Endothelial cell of umbilical vein (primary cell): ENCODE measurements at regions not wholly inside any gene's neighbourhood (a gene's known extent, or its start where the extent isn't known, plus 50 kb on each side); places are given as distances from the start of the nearest gene placed in this dataset.

Source experiments
- BruUV-seq: library from RNA; stranded (reverse); fragments of 400-500 nt; replicated peaks from 2 replicates; lab custom pipeline; 2021; lab: Mats Ljungman, UMichigan
- CTCF ChIA-PET: fragments of 300-600, 350-600 bp; sonication (Branson Sonifier 250); formaldehyde crosslinking; loops from one replicate; lab custom pipeline; 2021; ENCODE audit warnings: antibody characterized with exemption, inconsistent platforms; lab: Charles Lee
- POLR2A ChIA-PET: fragments of 300-600, 350-600 bp; sonication (Branson Sonifier 250); formaldehyde crosslinking; loops from one replicate; lab custom pipeline; 2021; ENCODE audit warnings: antibody characterized with exemption, inconsistent platforms; lab: Charles Lee
- DNase-seq: peaks from one replicate; pipeline ENCODE4 v3.0.0-alpha.2; 2011; ENCODE audit warnings: low read depth, low spot score
- FAIRE-seq: peaks from 2 replicates; lab custom pipeline; 2011; peaks lifted over from hg19 to GRCh38; lab: Jason Lieb, UNC
- H2AFZ ChIP-seq: 2 replicates; pipeline ENCODE4 v1.6.0; 2012; ENCODE audit warnings: low read depth, low read length, control low read depth, inconsistent platforms
- H3K27ac ChIP-seq: 2 replicates; pipeline ENCODE4 v1.5.1; 2011; ENCODE audit warnings: low read depth, mild to moderate bottlenecking, control low read depth, low read length, moderate library complexity; ENCODE audit not compliant: insufficient read depth
- H3K27me3 ChIP-seq, 2 experiments: 2 replicates each; pipeline versions ENCODE4 v1.6.0 to v1.6.1; 2011; ENCODE audit warnings: low read length in 2 of 2, mixed read lengths in 1 of 2; ENCODE audit not compliant: control insufficient read depth in 2 of 2, insufficient read depth in 2 of 2
- H3K36me3 ChIP-seq, 2 experiments: 2 replicates in 1 of 2; 3 replicates in 1 of 2; pipeline ENCODE4 v1.5.1; 2011; ENCODE audit warnings: low read length in 2 of 2, mild to moderate bottlenecking in 1 of 2, moderate library complexity in 1 of 2; ENCODE audit not compliant: control insufficient read depth in 2 of 2, insufficient read depth in 2 of 2; ENCODE audit errors: extremely low read depth in 1 of 2
- H3K4me1 ChIP-seq: 3 replicates; pipeline ENCODE4 v1.5.1; 2011; ENCODE audit warnings: mild to moderate bottlenecking, low read length; ENCODE audit not compliant: control insufficient read depth, insufficient read depth; ENCODE audit errors: extremely low read depth
- H3K4me2 ChIP-seq: 2 replicates; pipeline ENCODE4 v1.6.1; 2011; ENCODE audit warnings: low read length, control low read depth, mixed read lengths; ENCODE audit not compliant: insufficient read depth
- H3K4me3 ChIP-seq, 3 experiments: fragments of 200-600 bp in 1 of 3; sonication (generic), shearing (Covaris generic) in 1 of 3; replicated peaks in 1 of 3; 2 replicates each; pipeline ENCODE4 v1.5.1; 2011 to 2016; ENCODE audit warnings: control low read depth in 3 of 3, low read length in 3 of 3, mild to moderate bottlenecking in 2 of 3, inconsistent platforms in 1 of 3, low read depth in 1 of 3, moderate library complexity in 1 of 3; ENCODE audit not compliant: insufficient read depth in 1 of 3
- H3K79me2 ChIP-seq: 2 replicates; pipeline ENCODE4 v1.6.0; 2012; ENCODE audit warnings: low read length, inconsistent platforms; ENCODE audit not compliant: control insufficient read depth, insufficient read depth
- H3K9ac ChIP-seq: replicated peaks from 2 replicates; pipeline ENCODE3; 2011; ENCODE audit warnings: low read length, control low read depth; ENCODE audit not compliant: insufficient read depth; ENCODE audit errors: extremely low read depth
- H3K9me1 ChIP-seq: replicated peaks from 3 replicates; pipeline ENCODE4 v1.6.0; 2011; ENCODE audit warnings: mild to moderate bottlenecking, low read length; ENCODE audit not compliant: control insufficient read depth, insufficient read depth; ENCODE audit errors: extremely low read depth
- H3K9me3 ChIP-seq: replicated peaks from 2 replicates; pipeline ENCODE4 v1.5.1; 2012; ENCODE audit warnings: low read length, inconsistent platforms; ENCODE audit not compliant: control insufficient read depth, insufficient read depth
- H4K20me1 ChIP-seq: replicated peaks from 2 replicates; pipeline ENCODE3; 2011; ENCODE audit warnings: mild to moderate bottlenecking, low read length; ENCODE audit not compliant: control insufficient read depth, insufficient read depth; ENCODE audit errors: extremely low read depth
- CTCF ChIP-seq, 2 donors: IDR thresholded peaks; 1 replicate in 1 of 2; 2 replicates in 1 of 2; pipeline ENCODE4 v1.5.1; 2011; ENCODE audit warnings: low read length in 2 of 2, mild to moderate bottlenecking in 2 of 2, moderate library complexity in 2 of 2, control low read depth in 1 of 2, inconsistent platforms in 1 of 2, low read depth in 1 of 2; ENCODE audit not compliant: insufficient read depth in 1 of 2; ENCODE audit errors: extremely low read depth in 1 of 2
- EZH2 ChIP-seq: IDR thresholded peaks from 2 replicates; pipeline ENCODE4 v1.6.1; 2012; ENCODE audit warnings: borderline replicate concordance, low read depth, mild to moderate bottlenecking, moderate library complexity, low read length, inconsistent platforms; ENCODE audit not compliant: severe bottlenecking
- FOS ChIP-seq: IDR thresholded peaks from 2 replicates; pipeline ENCODE4 v1.6.1; 2011; ENCODE audit warnings: mild to moderate bottlenecking, low read length, moderate library complexity, borderline replicate concordance; ENCODE audit not compliant: insufficient read depth
- GATA2 ChIP-seq: IDR thresholded peaks from 2 replicates; pipeline ENCODE4 v1.7.0; 2011; ENCODE audit warnings: low read depth, mild to moderate bottlenecking, moderate library complexity, mixed read lengths, low read length; ENCODE audit not compliant: insufficient read length, insufficient read depth
- JUN ChIP-seq: IDR thresholded peaks from 2 replicates; pipeline ENCODE4 v1.6.1; 2011; ENCODE audit warnings: borderline replicate concordance, low read depth; ENCODE audit not compliant: insufficient read length, insufficient read depth
- MYC ChIP-seq: IDR thresholded peaks from one replicate; pipeline ENCODE4 v1.6.1; 2011; ENCODE audit warnings: mild to moderate bottlenecking, low read depth, low read length
- POLR2A ChIP-seq: IDR thresholded peaks from 2 replicates; pipeline ENCODE4 v1.6.1; 2012; ENCODE audit warnings: low read depth, mild to moderate bottlenecking, control low read depth, low read length
- POLR2AphosphoS5 ChIP-seq: IDR thresholded peaks from 2 replicates; pipeline ENCODE4 v1.6.1; 2012; ENCODE audit warnings: low read depth, mild to moderate bottlenecking, control low read depth, low read length, moderate library complexity; ENCODE audit not compliant: insufficient read depth
- dilution Hi-C: fragments of 300-500 bp; cut with MboI; formaldehyde crosslinking; loops from one replicate; pipeline ENCODE4 v1.15.0; 2019; ENCODE audit warnings: low sequenced_read_pairs; ENCODE audit not compliant: extremely low pct_ligation_motif_present
- intact Hi-C: fragments of 100-400 bp; cut with micrococcal nuclease; formaldehyde crosslinking; loops from one replicate; pipeline ENCODE4 v1.10.0; 2022
- TF ChIP-seq, protein P1 (sequence below): IDR thresholded peaks from 2 replicates; pipeline ENCODE4 v1.6.1; 2011; ENCODE audit not compliant: insufficient read depth, insufficient read length

DNA sequence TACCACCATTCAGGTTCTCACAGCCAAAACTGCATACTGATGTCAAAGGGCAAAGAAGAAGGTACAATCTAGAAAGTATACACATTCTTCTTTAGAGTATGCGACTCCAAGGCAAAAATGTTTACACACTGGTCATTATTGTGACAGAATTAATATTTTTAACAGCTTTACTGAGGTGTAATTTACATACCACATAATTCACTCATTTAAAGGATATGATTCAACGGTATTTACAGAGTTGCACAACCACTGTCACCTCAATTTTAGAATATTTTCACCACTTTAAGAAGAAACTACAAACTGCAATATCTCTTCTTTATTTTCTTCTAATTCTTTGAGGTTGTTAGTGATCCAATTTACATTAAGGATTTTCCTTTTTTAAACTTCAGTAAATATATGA, 325.4 kb upstream of the SMIM31 start:
- BruUV-seq: no TSS peak
- no peaks in the 10 kb centered on the region for H3K4me1 ChIP-seq
- H4K20me1 ChIP-seq: no peaks in the 10 kb centered on the region
- no peak overlapping the region for H3K9ac ChIP-seq
- POLR2A ChIA-PET: no interaction called here
- H3K27ac ChIP-seq: no peak overlapping the region
- no peaks in the 10 kb centered on the region for H3K36me3 ChIP-seq
- H3K9me1 ChIP-seq: no peaks in the 10 kb centered on the region
- no peak for FAIRE-seq
- H3K4me3 ChIP-seq: no peak overlapping the region
- intact Hi-C loops: no loop called here
- no peak for TF ChIP-seq FOS
- no peak for TF ChIP-seq GATA2
- no peak for TF ChIP-seq POLR2AphosphoS5
- no peak for TF ChIP-seq POLR2A
- no peak for TF ChIP-seq CTCF (IDR thresholded peaks at IDR 0.05; ENCODE audit: extremely low read depth in 1 of 2, insufficient read depth in 1 of 2, low read depth in 1 of 2, low read length in 2 of 2)
- TF ChIP-seq JUN: no peak
- TF ChIP-seq, protein P1, sequence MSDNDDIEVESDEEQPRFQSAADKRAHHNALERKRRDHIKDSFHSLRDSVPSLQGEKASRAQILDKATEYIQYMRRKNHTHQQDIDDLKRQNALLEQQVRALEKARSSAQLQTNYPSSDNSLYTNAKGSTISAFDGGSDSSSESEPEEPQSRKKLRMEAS: no peak
- TF ChIP-seq MYC: no peak
- TF ChIP-seq EZH2: no peak
- no peak overlapping the region for H2AFZ ChIP-seq
- DNase-seq: no peak
- no peaks in the 10 kb centered on the region for H3K79me2 ChIP-seq
- dilution Hi-C loops: no loop called here
- no peak overlapping the region for H3K4me2 ChIP-seq
- H3K27me3 ChIP-seq: no peaks in the 10 kb centered on the region
- peaks cover 3% of the 10 kb centered on the region for H3K9me3 ChIP-seq
- CTCF ChIA-PET: no interaction called here
